Activated gamma-delta T cell (primary cell): ENCODE measurements at regions not wholly inside any gene's neighbourhood (a gene's known extent, or its start where the extent isn't known, plus 50 kb on each side); places are given as distances from the start of the nearest gene placed in this dataset.

ENCODE experiments used
- DNase-seq: peaks from one replicate; lab custom pipeline; 2025; lab: John Stamatoyannopoulos, UW

DNA sequence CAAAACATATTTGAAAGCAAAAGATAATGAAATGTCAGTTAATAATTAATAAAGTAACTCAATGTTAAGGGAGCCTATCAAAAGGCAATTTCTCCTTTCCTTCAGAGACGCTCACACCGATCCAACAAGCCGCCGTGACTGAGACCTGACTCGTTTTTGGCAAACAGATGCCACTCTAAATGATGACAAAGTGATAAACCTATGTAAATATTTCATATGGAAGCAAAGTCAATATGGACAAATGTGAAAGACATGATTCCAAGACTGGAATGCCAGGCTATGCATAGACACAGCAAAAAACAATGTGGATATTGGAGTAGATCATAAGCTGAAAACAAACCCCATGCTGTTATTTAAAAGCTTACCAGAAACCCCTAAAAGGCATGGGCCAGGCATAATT lies 137.2 kb upstream of the SUCLG2 start:
- no peak for DNase-seq

GRCh38 chr3:67790043-67790442 lies 135.6 kb upstream of the SUCLG2 start:
- DNase-seq: no peak

DNA sequence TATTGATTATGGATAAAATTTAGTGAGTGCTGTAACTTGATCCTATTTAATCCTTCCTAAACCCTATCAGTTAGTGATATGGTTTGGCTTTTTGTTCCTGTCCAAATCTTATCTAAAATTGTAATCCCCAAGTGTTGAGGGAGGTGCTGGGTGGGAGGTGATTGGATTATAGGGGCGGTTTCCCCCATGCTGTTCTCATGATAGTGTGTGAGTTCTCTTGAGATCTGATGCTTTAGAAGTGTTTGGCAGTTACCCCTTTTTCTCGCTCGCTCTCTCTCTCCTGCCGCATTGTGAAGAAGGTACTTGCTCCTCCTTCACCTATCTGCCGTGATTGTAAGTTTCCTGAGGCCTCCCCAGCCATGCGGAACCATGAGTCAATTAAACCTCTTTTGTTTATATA lies 134.0 kb upstream of the SUCLG2 start:
- no peak for DNase-seq

DNA sequence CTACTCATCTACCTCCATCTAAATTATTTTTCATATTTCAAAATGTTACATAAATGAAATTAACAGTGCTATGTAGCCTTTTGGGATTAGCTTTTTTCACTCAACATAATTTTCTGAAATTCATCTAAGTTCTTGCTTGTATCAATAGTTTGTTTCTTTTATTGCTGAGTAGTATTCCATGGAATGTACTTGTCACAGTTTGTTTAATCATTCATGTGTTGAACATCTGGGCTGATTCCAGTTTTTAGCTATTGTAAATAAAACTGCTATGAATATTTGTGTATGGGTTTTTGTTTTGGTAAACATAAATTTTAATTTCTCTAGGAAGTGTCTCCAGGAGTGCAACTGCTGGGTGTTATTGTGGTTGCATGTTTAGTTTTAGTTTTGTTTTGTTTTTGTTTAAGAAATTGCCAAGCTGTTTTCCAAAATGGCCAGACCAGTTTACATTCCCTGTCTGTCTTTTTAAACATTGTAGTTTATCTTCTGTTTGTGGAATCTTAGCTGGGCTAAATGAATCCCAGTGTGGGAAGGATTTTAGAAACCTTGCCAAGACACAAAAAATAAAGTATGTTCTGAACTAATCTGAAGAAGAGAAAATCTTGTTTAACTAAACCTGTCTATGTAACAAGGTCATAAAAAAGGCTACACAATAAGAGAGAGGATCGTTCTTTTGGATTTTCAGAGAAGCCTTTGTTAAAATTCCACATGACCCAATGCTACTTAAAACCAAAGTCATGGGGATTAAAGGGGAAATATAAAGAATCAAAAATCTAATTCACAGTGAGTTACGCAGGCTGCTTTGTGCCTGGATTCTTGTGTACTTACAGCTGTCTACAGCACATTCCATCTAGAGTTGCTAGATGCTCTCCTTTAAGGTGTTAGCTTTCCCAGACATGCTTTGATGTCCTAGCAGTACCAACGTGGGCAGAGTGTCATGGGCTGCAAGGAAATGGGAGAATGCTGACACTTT lies 129.2 kb upstream of the SUCLG2 start:
- DNase-seq: no peak

- DNase-seq: no peak
Observed at GRCh38 chr3:67781871-67782270, 127.5 kb upstream of the SUCLG2 start.

GRCh38 chr3:67781218-67781617 lies 126.8 kb upstream of the SUCLG2 start:
- DNase-seq: no peak

- DNase-seq: no peak
Observed at GRCh38 chr3:67774676-67775075, 120.3 kb upstream of the SUCLG2 start.

DNA sequence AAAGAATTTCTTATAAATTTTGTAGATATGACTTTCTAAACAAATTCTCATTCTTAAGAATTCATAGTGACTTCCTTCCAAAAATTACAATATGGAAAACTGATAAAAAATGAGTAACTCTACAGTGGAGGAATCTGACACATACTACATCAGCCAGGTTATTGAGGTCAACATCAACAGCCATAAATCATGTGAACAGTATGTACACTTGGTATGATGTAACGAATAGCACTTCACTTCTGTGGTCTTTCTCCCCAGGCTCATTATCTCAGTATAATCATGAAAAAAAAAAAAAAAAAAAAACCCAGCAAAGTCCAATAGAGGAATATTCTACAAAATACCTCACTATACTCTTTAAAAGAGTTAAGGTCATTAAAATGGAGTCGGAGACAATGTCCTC lies 111.2 kb upstream of the SUCLG2 start:
- DNase-seq: no peak

- no peak for DNase-seq
Observed at GRCh38 chr3:67745296-67745695, 90.9 kb upstream of the SUCLG2 start.

- no peak for DNase-seq
Observed at GRCh38 chr3:67744699-67745098, 90.3 kb upstream of the SUCLG2 start.

DNA sequence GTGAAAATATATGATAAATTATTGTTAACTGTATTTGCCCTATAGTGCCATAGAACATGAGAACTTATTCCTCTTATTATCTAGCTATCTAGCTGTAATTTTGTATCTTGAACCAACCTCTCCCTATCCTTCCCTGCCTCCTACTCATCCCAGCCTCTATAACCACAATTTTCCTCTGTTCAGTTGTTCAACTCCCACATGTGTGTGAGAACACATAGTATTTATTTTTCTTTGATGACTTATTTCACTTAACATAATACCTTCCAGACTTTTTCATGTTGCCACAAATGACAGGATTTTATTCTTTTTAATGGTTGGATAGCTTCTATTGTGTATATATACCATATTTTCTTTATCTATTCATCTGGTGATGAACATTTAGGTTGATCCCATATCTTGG lies 85.4 kb upstream of the SUCLG2 start:
- DNase-seq: no peak

DNA sequence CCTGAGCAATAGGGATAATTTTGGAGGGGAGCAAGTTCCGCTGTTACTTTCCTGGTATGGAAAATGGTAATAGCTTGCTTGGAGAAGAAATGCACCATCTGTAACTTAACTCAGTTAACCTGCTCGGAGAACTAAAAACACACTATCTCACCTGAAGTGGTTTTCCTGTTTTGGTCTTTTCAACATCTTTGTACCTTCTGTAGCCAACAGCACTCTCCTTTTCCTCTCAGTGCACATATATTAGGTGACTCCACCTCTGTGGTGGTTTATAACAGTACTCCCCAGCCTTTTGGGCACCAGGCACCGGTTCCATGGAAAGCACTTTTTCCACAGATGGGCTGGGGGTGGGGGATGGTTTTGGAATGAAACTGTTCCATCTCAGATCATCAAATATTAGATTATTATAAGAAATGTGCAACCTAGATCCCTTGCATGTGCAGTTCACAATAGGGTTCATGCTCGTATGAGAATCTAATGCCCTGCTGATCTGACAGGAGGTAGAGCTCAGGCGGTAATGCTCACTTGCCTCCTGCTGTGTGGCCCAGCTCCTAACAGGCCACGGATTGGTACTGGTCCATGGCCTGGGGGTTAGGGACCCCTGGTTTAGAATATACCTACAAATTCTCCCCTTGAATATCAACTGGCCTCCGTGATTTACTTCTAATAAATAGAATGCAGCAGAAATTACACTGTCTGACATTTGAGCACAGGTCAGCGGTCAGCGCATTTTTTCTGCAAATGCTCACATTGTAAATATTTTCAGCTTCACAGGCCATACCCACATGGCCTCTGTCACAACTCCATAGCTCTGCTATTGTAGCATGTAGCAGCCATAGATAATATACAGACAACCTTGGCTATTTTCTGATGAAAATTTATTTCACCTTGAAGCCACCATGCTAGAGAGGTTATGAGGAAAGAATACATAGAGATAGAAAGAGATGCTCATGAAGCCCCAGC lies 83.8 kb upstream of the SUCLG2 start:
- DNase-seq: no peak

GRCh38 chr3:67737140-67737539 lies 82.7 kb upstream of the SUCLG2 start:
- DNase-seq: no peak

GRCh38 chr3:67733269-67733950 lies 79.0 kb upstream of the SUCLG2 start:
- no peak for DNase-seq

GRCh38 chr3:67724434-67724833 lies 70.0 kb upstream of the SUCLG2 start:
- no peak for DNase-seq

DNA sequence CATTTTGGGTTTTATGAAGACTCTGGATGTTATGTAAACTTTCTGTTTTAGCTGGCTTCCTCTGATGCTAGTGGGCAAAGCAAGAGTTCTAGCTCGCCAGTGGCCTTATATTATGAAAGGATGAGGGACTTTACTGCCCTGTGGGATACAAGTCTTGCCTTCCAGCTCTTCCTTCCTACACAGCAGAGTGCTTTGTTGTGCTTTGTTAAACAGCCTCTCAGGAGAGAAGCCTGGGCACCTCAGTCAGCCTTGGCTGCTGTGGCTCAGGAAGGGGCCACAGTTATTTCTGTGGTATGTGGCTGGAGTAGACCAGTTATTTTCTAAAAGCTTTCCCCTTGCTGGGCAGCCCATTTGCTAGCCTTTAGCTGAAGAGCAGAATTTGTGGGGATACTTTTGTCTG lies 69.5 kb upstream of the SUCLG2 start:
- no peak for DNase-seq

DNA sequence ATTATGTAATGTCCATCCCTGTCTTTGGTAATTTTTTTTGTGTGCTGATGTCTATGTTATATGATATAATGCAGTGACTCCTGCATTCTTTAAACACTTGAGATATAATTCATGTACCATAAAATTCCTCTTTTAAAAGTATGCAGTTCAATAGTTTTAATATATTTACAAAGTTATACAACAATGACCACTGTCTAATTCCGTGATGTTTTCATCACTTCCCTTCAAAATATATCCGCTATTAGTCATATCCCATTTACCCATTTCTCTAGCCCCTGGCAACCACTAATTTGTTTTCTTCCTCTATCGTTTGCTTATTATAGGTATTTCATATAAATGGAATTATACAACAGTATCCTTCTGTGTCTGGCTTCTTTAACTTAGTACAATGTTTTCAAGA lies 64.9 kb upstream of the SUCLG2 start:
- no peak for DNase-seq

GRCh38 chr3:67715971-67716370 lies 61.6 kb upstream of the SUCLG2 start:
- DNase-seq: no peak

- DNase-seq: no peak
Observed at GRCh38 chr3:67713764-67714469, 59.5 kb upstream of the SUCLG2 start.

DNA sequence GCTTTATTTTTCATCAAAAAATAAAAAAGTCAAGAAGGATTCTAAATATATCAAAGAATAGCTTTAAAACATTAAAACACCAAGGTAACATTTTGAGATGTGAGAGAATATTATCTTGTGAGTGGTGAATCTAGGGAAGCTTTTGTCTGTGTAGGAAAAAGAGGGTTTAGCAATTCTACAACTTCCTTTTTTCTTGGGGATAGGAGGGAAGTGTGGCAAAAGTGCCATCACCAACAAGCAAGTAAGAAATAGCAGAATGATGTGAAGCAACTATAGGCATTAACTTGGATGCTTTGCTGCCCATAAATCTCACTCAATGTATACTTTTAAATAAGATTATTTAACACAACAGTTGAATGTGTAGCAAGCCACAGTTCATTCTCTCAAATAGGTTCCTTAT lies 57.8 kb upstream of the SUCLG2 start:
- no peak for DNase-seq

DNA sequence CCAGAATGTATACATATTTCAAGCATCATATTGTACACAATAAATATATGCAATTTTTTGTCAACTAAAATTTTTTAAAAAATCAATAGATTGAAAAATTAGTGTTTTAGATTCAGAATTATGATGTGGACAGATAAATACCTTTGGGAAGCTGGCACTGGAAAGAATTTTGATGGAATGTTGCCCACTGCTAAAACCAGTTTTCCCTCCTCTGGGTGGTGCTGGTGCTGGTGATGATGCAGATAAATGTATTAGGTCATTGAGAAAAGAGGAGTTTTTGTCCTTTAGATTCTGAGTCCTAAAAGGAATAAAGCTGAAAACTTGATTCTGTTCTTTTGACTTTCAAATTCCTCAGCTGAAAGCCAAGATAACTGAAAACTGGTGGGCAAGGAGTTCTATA lies 56.0 kb upstream of the SUCLG2 start:
- DNase-seq: no peak

DNA sequence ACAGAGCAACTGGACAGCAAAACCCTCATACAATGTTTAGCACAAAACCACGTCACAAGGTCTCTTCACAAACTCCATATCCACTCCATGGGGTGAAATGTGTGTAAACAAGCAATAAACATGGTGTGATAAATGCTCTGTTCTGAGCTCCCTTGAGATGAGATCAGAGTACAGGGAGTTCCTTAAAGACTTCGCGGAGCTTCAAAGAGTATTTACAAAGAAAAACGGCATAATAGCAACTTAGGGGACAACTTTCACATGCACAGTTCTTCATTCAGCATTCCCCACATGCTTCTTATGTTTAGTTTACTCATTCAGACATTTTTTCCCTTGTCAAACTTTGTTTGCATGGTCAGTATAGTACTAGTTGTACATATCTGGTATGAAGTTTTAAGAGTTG lies 52.5 kb upstream of the SUCLG2 start:
- DNase-seq: no peak
